ENCODE measurements at regions not wholly inside any gene's neighbourhood (a gene's known extent, or its start where the extent isn't known, plus 50 kb on each side); places are given as distances from the start of the nearest gene placed in this dataset.

GRCh38 chr1:97976801-97977200, 56.0 kb upstream of the DPYD start:
- DNase-seq (ENCODE audit: low spot score): no peak

All from hematopoietic multipotent progenitor cell treated with erythropoietin and hydrocortisone succinate and interleukin-3 and kit ligand, for 17 days (in vitro differentiated cells).